ENCODE measurements at regions not wholly inside any gene's neighbourhood (a gene's known extent, or its start where the extent isn't known, plus 50 kb on each side); places are given as distances from the start of the nearest gene placed in this dataset.
"Not testable (repeated sequence)": the region's sequence is repeated elsewhere in the genome, so short reads cannot be mapped to it uniquely, and the experiment has no call there.

DNA sequence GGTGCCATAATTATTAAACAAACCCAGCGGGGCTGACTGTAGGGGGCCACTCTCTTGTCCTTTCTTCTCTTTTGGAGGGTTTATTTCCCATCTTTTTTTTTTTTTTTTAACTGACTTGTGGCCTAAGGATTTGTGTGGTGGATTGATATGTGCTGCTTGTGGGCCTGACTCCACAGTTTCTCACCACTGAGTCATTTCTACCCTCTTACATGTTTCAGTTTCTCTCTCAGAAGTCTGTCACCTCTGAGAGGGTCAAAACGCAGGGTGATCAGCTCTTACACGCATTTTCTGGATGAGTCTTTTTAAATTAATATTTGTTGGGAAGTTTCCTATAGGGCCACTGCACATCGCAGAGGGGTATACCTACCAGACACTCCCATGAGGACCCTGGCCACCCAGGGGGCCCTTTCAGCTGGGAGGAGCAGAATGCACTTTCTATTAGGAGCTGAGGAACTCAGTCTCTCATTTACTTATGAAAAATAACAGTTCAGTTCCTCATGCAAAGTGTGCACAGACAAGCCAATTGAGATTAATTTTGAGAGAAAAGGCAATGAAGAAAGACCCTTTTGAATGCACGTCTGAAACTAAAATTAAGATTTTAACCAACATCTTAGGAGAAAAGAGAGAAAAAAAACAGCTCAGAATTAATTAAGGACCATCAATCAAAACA lies 407.9 kb downstream of the TECRL start:
- DNase-seq: no peak

GRCh38 chr4:64000241-64000640 lies 409.0 kb downstream of the TECRL start:
- DNase-seq: no peak

DNA sequence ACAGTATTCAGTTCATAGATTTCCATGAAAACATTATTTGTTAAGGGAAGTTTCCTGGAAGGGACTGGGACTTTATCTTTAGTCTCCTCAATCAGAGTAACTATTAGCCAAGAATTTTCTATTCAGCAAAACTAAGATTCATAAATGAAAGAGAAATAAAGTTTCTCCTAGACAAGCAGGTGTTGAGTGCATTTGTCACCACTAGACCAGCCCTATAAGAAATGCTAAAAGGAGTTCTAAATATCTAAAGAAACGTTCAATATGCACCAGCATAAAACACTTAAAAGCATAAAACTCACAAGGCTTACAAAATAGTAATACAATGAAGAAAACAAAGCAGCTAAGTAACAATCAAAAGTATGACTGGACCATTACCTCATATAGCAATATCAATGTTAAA lies 423.0 kb downstream of the TECRL start:
- DNase-seq: no peak

DNA sequence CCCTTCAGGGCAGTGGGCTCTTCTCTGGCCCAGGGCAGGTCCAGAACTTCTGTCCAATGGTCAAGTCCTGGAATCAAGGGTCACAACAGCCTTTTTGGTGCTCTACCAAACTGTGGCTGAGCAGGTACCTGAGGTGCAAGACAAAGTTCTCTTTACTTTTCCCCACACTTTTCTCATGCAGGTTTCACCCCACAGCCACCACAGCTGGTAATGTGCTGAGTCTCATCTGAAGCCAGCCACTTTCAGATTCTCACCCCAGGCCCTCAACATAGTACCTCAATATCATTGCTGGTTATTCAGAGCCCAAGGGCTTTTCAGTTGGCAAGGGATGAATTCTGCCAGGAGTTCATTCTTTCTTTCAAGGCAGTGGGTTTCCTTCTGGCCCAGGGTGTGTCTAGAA lies 426.0 kb downstream of the TECRL start:
- no peak for DNase-seq

GRCh38 chr4:63965875-63966274 lies 443.4 kb downstream of the TECRL start:
- no peak for DNase-seq

- DNase-seq: not testable (repeated sequence)
These were observed 466.5 kb downstream of the TECRL start for GRCh38 chr4:63942706-63943286.

DNA sequence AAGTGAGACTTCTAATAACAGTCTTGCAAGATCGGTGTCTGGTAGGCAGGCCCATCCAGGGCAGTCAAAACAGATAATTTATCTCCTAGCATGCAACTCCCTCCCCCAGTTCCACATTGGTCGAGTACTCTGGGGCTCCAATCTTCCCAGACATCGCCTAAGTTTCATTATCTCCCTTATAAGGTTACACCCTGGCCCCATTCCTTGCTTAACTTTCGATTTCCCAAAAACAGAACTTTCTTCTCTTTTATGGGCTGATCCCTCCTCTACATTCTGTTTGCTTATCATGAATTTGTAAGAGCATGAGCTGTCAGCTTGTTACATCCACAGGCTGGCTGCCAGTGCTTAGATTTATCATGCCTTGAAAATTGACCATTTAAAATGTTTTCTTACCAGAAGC lies 471.3 kb downstream of the TECRL start:
- no peak for DNase-seq

DNA sequence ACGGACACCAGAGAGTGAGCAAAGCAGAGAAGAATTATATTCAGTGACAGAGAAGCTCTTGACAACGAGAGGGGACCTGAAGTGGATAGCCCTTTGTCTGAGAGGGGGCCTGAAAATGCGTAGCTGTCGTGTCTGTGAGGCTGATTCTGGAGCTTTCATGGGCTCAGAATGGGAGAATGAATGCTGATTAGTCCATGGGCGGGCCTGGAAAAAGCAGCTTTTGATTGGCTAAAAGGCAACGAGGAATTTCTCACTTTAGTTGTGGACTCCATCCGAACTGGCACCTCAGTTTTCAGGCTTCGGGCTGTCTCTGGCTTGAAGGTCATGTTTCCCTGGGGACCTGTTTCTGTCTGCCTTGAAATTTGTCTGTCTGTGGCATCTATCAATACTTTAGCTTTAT lies 487.1 kb downstream of the TECRL start:
- no peak for DNase-seq

- DNase-seq: no peak
These were observed 487.7 kb downstream of the TECRL start for GRCh38 chr4:63921561-63921960.

GRCh38 chr4:63919636-63920365 lies 489.4 kb downstream of the TECRL start:
- no peak for DNase-seq

DNA sequence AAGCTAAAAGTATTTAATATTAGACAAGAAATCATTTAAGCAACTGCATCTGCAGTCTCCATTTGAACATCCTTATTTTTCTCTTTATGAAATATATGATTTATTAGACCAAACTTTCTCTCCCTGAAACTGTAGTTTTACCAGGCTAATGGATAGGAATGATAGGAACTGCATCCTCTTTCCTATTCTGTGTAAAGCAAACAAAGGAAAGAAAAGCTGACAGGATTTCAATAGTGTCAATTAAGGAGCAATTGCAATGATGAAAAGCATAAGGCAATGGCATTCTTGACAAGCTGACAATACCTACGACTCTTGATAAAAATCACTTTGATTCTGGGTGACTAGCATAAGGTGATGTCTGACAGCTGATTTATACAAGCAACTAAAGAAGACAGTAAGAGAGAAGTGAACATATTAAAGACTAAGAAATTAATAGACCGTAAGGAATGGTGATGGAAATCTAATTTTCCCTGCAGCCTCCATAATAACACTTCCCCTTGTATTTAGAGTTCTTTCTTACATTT lies 502.5 kb downstream of the TECRL start:
- DNase-seq: no peak

- DNase-seq: no peak
These were observed 505.0 kb downstream of the TECRL start for GRCh38 chr4:63904201-63904600.

- no peak for DNase-seq
These were observed 507.9 kb downstream of the TECRL start for GRCh38 chr4:63901304-63901703.

DNA sequence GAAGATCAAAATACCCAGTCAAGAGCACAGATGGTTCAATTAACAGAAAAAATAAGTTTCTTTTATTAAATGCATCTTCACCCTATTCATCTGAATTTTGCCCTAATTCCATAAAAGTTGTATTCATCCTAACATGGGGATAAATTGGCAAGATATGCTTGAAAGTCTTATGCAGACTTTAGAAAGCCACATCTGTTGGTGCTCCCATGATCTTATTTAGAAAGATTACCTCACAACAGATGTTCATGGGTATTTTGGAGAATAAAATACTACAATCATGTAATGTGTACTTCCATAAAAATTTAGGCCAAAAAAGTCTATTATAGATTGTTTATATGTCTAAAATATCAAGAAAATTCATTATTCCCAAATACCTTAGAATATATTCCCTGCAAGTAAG lies 510.3 kb downstream of the TECRL start:
- DNase-seq: no peak

- DNase-seq: no peak
These were observed 515.1 kb downstream of the TECRL start for GRCh38 chr4:63894161-63894560.

DNA sequence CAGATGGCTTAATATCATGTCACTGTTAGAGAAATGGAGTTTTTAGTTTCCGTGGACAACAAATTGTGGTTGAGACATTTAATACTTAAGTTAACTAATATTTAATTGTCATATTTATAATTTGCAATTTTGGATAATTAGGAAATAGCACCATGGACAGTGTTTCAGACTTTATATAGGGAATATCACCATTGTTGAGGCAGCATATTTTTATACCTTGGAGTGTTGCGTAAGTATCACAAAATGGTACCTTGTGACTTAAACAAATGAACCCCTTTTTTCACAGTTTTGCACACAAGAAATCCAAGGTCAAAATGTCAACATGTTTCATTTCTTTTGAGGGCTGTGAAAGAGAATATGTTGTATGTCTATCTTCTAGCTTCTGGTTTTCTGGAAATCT lies 539.9 kb downstream of the TECRL start:
- DNase-seq: no peak

- no peak for DNase-seq
These were observed 557.8 kb downstream of the TECRL start for GRCh38 chr4:63851496-63851895.

DNA sequence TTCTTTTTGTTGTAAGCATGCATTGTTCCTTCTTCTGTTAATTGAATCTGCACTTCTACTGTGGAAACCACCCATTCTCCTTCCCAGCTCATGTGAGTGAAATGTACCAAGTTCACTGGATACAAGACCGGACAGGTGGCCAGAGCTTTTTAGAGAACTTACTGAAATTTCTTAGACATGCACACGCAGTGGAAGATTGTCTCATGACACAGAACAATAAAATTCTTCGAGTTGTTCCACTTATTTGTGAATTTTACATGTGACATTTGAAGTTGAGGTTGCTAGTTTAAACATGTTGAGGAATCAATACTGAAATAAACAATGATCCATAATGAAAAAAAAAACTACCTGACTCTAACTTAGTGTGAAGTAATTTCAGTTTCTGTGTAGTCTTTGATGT lies 568.0 kb downstream of the TECRL start:
- DNase-seq: no peak

- DNase-seq: no peak
These were observed 577.6 kb downstream of the TECRL start for GRCh38 chr4:63831590-63832155.

DNA sequence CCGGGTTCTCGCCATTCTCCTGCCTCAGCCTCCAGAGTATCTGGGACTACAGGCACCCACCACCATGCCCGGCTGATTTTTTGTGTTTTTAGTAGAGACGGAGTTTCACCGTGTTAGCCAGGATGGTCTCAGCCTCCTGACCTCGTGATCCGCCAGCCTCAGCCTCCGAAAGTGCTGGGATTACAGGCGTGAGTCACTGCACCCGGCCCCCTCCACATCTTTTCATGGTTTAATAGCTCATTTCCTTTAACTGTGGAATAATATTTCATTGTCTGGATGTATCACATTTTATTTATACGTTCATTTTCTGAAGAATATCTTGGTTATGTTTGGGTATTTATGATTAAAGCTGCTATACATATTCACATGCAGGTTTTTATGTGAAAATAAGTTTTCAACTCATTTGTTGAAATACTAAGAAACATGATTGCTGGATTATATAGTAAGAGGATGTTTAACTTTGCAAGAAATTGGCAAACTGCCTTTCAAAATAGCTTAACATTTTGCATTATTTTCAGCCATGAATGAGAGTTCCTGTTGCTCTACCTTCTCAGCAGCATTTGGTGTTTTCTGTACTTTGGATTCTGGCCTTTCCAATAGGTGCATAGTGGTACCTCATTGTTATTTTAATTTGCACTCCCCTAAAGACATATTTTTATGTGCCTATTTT lies 591.9 kb downstream of the TECRL start:
- no peak for DNase-seq

DNA sequence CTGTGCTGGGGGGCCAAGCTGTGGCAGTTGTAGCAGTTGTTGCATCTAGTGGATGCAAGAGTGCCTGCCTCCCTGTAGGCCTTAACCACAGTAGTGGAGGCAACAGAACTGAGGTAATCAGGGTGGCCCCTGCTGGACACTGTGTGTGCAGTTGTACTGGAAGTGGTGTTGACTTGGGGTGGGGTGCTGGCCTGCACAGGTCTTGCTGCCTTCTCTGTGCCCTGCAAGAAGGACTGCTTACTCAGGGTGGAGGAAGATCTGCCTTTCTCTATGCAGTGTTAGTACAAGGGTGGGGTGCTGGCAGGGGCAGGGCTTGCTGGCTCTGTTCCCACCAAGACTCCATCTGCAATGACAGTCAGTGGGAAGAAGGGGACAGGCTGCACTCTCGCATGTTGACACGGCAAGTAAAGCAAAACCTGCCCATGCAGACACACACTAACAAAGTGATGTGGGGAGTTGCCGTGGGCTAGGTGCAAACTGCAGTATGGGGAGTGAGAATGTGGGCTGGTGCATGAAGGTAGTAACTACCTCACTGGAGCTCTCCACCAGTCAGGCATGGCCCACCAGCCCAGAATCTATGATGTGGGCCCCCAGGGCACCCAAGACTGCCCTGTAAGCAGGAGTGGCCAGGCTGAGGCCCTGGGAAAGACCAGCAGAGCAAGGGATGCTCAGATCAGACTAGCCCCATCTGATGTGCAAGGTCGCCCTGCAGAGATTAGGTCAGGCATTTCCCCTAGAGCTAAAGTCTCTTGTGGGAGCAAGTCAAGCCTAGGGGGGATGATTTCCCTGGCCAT lies 594.9 kb downstream of the TECRL start:
- DNase-seq: no peak

- DNase-seq: no peak
These were observed 610.1 kb downstream of the TECRL start for GRCh38 chr4:63799166-63799565.
